Neuron (in vitro differentiated cells): ENCODE measurements at regions not wholly inside any gene's neighbourhood (a gene's known extent, or its start where the extent isn't known, plus 50 kb on each side); places are given as distances from the start of the nearest gene placed in this dataset.
A peak's percentile ranks its signal among the peaks of the same experiment; 100 is the strongest.

Source experiments
- H2AFZ ChIP-seq: one replicate; pipeline ENCODE4 v1.6.1; 2013; ENCODE audit warnings: low read depth, mild to moderate bottlenecking, inconsistent platforms, low read length, moderate library complexity
- H3K27me3 ChIP-seq: one replicate; pipeline ENCODE4 v1.6.1; 2013; ENCODE audit warnings: low read length; ENCODE audit not compliant: insufficient read depth
- H3K36me3 ChIP-seq: one replicate; pipeline ENCODE4 v1.6.1; 2013; ENCODE audit warnings: low read length; ENCODE audit not compliant: insufficient read depth
- H3K4me1 ChIP-seq: one replicate; pipeline ENCODE4 v1.6.1; 2013; ENCODE audit warnings: low read length; ENCODE audit not compliant: insufficient read depth
- H3K4me3 ChIP-seq: 2 replicates; pipeline ENCODE4 v1.5.1; 2013; ENCODE audit warnings: mild to moderate bottlenecking, low read length, moderate library complexity
- H3K9me3 ChIP-seq: one replicate; pipeline ENCODE4 v1.6.1; 2013; ENCODE audit warnings: low read length

DNA sequence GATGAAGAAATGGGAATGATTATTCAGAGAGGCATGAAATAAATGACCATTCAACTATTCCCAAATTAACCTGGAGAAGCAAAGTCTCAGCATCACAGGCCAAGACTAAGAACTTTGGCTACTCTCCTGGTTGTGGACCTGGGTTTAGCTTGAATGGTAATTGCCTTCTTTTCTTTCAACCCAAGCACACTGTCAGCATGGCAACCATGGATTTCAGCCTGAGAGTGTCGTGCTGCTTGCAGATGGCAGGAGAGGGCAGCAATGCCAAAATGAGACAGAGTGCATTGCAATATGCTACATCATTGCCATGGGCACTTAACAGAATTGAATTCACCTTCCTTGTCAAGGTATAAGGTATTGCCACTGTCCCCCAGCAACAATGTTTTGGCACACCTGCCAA is 767.2 kb downstream of the REEP3 start:
- no peaks in the 10 kb centered on the region for H3K9me3 ChIP-seq
- H3K27me3 ChIP-seq: no peaks in the 10 kb centered on the region
- no peaks in the 10 kb centered on the region for H3K36me3 ChIP-seq
- H2AFZ ChIP-seq: no peak overlapping the region
- no peak overlapping the region for H3K4me3 ChIP-seq
- no peaks in the 10 kb centered on the region for H3K4me1 ChIP-seq

DNA sequence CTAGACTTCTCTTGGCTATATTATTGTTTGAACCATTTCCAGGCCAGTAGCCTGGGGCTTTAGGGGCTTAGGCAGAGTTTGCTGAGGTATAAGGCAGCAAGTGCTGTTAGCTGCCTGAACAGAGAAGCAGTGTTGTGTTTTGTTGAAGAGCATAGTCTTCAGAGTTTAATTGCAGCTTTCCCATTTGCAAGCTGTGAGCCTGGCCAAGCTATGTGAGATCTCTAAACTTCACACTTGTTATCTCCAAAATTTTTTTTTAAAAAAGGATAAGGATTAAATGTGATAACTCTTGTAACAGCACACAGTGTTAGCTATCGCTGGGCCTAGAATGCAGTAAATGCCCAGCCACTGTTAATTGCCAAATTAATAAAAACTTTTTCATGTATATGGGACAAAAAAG is 782.4 kb downstream of the REEP3 start:
- Histone ChIP-seq H3K4me3 (no peak overlapping the region), H3K36me3 (no peaks in the 10 kb centered on the region), H3K9me3 (no peaks in the 10 kb centered on the region), H3K4me1 (no peaks in the 10 kb centered on the region), H3K27me3 (no peaks in the 10 kb centered on the region), H2AFZ (no peak overlapping the region)

DNA sequence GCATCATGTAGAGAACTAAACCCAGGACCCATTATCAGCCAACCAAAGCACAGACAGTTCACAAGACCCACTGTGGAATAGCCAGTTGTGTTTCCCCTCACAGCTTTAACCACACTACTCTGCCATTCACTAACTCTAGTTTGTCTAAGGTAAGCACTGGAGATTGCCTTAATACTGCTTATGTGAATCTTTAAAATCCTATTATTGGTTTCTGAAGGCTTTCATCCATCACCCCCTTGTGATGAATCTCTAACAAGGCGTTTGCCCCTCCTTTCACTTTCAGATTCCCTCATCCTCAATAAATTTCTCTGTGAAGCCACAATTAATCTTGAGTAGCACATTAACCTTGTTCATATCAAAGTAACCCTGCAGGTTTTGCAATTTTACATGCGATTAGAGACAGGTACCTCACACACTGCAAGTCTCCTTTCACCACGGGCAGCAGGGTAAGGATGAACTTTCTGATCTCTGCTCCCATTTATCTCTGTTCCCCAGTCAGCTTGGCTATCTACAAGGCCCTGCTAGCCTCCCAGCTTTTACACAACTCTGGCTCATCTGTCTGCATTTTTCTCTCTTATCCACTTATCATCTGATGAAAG is 785.6 kb downstream of the REEP3 start:
- Histone ChIP-seq H3K9me3 (no peaks in the 10 kb centered on the region), H3K4me3 (no peak overlapping the region), H3K36me3 (no peaks in the 10 kb centered on the region), H3K27me3 (no peaks in the 10 kb centered on the region), H3K4me1 (no peaks in the 10 kb centered on the region), H2AFZ (no peak overlapping the region)

DNA sequence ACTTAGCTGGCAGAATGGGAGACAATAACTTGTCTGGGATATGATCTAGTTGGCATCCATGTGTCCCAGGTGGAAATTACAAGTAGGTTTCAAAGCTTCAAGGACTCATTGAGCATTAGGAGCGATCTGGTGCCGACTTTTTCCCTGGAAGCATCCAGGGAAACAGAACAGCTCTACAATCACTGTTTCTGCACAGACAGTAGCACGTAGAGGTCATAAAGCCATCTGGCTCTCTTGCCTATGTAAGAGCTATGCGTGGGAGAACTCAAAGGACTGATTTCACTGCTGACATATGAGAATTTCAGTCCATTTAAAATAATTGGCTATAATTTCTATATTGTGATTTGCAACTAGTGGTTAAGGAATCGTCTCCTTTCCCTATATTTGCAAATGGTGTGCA is 791.7 kb downstream of the REEP3 start:
- Histone ChIP-seq H3K36me3 (no peaks in the 10 kb centered on the region), H3K9me3 (no peaks in the 10 kb centered on the region), H3K4me1 (no peaks in the 10 kb centered on the region), H2AFZ (no peak overlapping the region), H3K4me3 (no peak overlapping the region), H3K27me3 (no peaks in the 10 kb centered on the region)

DNA sequence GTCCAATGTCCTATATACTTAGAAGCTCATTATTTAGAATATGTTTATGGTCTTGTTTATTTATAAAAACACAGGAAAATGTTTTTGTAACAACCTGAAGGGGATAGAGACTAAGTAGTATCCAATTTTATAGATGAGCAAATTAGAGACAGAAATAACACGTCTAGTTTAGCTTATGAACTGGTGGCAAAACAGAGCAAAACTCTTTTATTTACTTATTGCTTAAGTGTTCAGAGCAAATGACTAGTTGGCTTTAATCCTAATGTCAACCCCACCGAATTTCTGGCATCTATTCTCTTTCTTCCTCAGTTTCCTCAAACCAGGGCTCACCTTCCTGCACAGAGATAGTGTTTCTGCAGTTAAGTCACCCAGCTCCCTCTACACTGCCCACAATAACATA is 792.8 kb downstream of the REEP3 start:
- H3K27me3 ChIP-seq: no peaks in the 10 kb centered on the region
- H2AFZ ChIP-seq: no peak overlapping the region
- no peaks in the 10 kb centered on the region for H3K36me3 ChIP-seq
- no peaks in the 10 kb centered on the region for H3K4me1 ChIP-seq
- no peak overlapping the region for H3K4me3 ChIP-seq
- H3K9me3 ChIP-seq: no peaks in the 10 kb centered on the region

DNA sequence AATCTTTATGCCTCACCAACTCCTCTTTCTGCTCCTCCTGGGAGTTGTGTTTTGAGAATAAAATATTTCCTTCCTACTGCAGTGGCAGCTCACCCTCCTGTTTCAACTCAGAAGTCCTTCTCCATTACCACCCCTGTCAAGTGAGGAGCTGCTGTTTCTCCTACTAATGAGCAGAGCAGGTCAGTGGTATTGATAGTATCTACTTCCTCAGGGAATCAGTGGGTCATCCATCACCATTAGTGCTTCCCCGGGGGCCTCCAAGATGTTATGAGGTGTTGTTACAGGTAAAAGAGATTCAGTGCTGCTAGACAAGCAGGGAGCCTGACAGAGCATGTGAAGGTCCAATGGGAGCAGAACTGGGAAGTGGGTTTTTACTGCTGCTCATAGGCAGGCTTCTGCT is 795.2 kb downstream of the REEP3 start:
- H3K9me3 ChIP-seq: no peaks in the 10 kb centered on the region
- no peaks in the 10 kb centered on the region for H3K4me1 ChIP-seq
- no peaks in the 10 kb centered on the region for H3K36me3 ChIP-seq
- no peak overlapping the region for H2AFZ ChIP-seq
- H3K4me3 ChIP-seq: no peak overlapping the region
- H3K27me3 ChIP-seq: no peaks in the 10 kb centered on the region

DNA sequence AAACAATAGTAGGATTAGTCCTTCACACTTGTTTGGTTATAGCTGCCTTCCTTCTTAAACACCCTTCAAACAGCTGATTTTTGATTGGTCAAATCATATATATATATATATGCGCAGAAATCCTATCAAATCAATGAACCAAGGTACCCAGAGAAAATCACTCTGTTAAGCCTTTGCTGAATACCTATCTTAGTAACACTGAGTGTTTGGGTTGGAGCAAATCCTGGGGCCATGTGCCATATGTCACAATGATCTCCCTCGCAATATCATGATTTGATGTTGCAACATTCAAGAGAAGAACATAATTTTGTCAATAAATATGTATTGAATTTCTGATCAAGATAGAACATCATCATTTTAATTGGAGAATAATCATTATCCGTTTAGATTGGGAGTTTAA is 795.6 kb downstream of the REEP3 start:
- H2AFZ ChIP-seq: no peak overlapping the region
- no peaks in the 10 kb centered on the region for H3K4me1 ChIP-seq
- no peaks in the 10 kb centered on the region for H3K27me3 ChIP-seq
- no peaks in the 10 kb centered on the region for H3K9me3 ChIP-seq
- H3K36me3 ChIP-seq: no peaks in the 10 kb centered on the region
- no peak overlapping the region for H3K4me3 ChIP-seq

DNA sequence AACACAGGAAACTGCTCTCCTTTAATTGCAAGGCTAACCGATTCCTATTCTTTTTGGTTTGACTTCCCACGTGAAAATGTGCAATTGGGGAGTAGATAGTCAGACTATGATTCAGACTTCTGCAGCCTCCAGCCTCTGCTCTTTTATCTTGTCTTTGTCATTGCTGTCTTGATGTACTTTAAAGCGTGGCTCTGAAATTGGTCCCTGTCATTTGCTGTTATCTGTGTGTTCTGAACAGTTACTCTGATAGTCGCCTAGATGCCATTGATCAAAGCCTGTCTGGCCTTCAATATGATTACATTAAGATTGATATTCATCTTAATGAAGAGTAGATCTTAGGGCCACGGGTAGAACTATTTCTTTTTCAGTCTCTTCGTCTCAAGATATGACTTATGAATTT is 799.2 kb downstream of the REEP3 start:
- no peaks in the 10 kb centered on the region for H3K27me3 ChIP-seq
- H3K4me1 ChIP-seq: no peaks in the 10 kb centered on the region
- no peak overlapping the region for H2AFZ ChIP-seq
- H3K36me3 ChIP-seq: no peaks in the 10 kb centered on the region
- no peaks in the 10 kb centered on the region for H3K9me3 ChIP-seq
- H3K4me3 ChIP-seq: no peak overlapping the region

DNA sequence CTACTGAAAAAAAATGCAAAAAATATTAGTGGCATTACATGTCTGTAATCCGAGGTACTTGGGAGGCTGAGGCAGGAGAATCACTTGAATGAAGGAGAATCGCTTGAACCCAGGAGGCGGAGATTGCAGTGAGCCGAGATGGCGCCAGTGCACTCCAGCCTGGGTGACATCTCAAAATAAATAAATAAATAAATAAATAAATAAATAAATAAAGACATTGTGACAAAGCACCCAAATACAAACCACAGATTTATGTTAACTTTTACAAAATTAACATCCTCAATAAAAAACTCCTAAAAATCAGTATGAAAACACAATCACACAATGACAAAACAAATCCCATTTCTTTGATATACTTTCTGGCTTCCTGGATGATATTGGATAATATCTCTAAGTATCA is 808.3 kb downstream of the REEP3 start:
- no peak overlapping the region for H3K4me3 ChIP-seq
- H3K9me3 ChIP-seq: no peaks in the 10 kb centered on the region
- no peaks in the 10 kb centered on the region for H3K36me3 ChIP-seq
- H3K4me1 ChIP-seq: no peaks in the 10 kb centered on the region
- H3K27me3 ChIP-seq: no peaks in the 10 kb centered on the region
- H2AFZ ChIP-seq: no peak overlapping the region

DNA sequence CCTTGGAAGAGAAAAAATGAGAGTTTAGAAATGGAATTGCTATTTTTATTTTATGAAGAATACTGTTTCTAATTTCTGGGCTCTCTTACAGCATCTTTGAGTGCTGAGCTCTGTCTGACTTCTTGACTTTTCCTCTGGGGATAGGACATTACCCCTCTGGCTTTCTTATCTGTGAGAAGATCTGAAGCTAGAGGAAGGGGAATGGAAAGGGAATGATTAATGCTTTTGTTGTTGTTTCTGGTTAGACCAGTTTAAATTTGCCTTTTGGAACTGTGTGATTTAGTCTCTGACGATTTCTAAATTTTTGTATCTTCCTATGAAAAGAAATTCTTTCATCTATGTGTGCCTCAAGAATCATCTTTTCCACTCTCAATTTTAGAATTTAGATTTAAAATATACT is 811.4 kb downstream of the REEP3 start:
- H3K27me3 ChIP-seq: no peaks in the 10 kb centered on the region
- no peaks in the 10 kb centered on the region for H3K36me3 ChIP-seq
- no peaks in the 10 kb centered on the region for H3K9me3 ChIP-seq
- H3K4me3 ChIP-seq: no peak overlapping the region
- H3K4me1 ChIP-seq: no peaks in the 10 kb centered on the region
- H2AFZ ChIP-seq: no peak overlapping the region

DNA sequence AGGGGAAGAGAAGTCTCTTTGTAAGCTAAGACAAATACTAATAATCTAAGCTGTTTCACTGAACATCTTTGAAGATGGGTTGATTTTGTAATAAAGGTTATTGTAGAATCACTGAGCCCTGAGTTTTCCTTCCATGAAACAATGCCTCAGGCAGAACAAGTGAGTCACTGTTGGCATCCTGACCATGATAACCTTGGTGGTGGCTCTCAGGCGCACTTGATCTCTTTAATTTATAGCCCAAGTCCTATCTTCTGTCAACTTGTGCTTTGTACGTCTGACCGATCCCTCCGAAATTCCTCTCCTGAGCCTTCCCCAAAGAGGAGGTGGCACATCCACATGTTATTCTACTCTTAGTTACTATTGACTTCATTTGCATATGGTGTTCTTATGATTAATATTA is 812.9 kb downstream of the REEP3 start:
- H2AFZ ChIP-seq: no peak overlapping the region
- no peaks in the 10 kb centered on the region for H3K4me1 ChIP-seq
- no peaks in the 10 kb centered on the region for H3K9me3 ChIP-seq
- H3K4me3 ChIP-seq: no peak overlapping the region
- H3K36me3 ChIP-seq: no peaks in the 10 kb centered on the region
- H3K27me3 ChIP-seq: no peaks in the 10 kb centered on the region

DNA sequence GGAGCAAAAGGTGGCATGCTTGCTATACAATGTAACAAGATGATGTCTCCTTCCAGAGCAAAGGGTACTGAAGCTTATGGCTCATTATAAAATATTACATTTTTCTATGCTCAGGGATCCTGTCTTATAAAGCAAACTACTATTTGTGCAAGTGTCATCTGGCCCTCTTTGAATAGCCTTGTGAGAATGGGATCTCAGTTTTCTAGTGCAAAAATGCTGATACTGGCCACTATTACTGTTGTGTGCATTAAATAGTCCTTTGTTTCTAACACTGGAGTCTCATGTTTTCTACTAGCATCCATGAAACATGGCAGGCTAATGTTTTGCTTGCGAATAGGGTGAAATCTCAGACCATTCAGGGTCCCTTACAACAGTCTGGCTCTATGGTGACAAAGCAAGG is 823.0 kb downstream of the REEP3 start:
- H2AFZ ChIP-seq: no peak overlapping the region
- H3K27me3 ChIP-seq: no peaks in the 10 kb centered on the region
- no peaks in the 10 kb centered on the region for H3K9me3 ChIP-seq
- H3K4me1 ChIP-seq: peaks cover 10% of the 10 kb centered on the region
- H3K4me3 ChIP-seq: no peak overlapping the region
- no peaks in the 10 kb centered on the region for H3K36me3 ChIP-seq

DNA sequence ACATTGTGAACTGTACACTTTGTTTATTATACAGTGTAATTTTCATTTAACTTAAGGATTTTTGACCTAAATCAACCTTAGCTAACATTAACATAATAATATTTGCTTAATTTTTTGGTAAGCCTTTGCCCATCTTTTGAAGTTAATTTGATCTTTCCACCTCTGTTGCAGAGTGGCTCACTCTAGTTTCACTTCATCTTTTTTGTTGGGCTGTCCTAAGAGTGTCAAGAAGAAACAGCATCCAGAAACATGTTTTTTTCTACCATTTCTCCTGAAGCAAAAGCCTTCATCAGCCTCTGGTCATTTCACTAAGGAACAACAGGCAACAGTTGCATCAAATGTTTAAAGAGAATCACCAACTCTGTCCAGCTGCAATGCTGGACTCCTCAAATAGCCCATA is 824.7 kb downstream of the REEP3 start:
- H3K4me1 ChIP-seq: peaks cover 10% of the 10 kb centered on the region

DNA sequence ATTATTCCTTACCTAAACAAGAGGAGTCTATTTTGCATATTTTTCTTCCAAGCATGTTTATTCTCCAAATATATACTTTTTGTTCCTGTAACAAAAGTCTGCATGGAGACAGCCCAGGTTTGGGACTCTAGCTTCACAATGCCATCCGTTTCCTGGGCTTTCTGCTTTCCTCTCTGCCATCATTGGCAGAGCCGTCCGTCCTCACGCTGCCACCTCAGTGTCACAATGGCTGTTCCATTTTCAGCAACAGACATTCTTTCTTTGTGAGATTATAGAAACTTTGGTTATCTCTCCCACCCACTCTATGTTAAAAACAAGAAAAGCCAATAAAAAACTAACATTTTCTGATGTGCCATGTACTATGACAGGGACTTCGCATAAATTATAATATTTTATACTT is 825.2 kb downstream of the REEP3 start:
- no peaks in the 10 kb centered on the region for H3K9me3 ChIP-seq
- peak overlapping the region; percentile 1 for H2AFZ ChIP-seq
- H3K4me1 ChIP-seq: peaks cover 10% of the 10 kb centered on the region
- no peak overlapping the region for H3K4me3 ChIP-seq
- H3K27me3 ChIP-seq: no peaks in the 10 kb centered on the region
- no peaks in the 10 kb centered on the region for H3K36me3 ChIP-seq

More for the DNA sequence above, 824.7 kb downstream of the REEP3 start:
- Histone ChIP-seq H3K4me3 (no peak overlapping the region), H3K9me3 (no peaks in the 10 kb centered on the region), H3K36me3 (no peaks in the 10 kb centered on the region), H3K27me3 (no peaks in the 10 kb centered on the region), H2AFZ (peak overlapping the region; percentile 1)
